PC-3 (cell line): ENCODE measurements at regions not wholly inside any gene's neighbourhood (a gene's known extent, or its start where the extent isn't known, plus 50 kb on each side); places are given as distances from the start of the nearest gene placed in this dataset.

Source experiments
- EZH2 ChIP-seq: fragments of 300-600 bp; sonication (generic); IDR thresholded peaks from one replicate; pipeline ENCODE4 v1.6.1; 2017; ENCODE audit warnings: antibody characterized with exemption, mild to moderate bottlenecking, low read length; ENCODE audit not compliant: unreplicated experiment
- EZH2phosphoT487 ChIP-seq: fragments of 300-600 bp; sonication (generic); IDR thresholded peaks from 2 replicates; pipeline ENCODE4 v1.6.1; 2018; ENCODE audit warnings: mild to moderate bottlenecking, antibody characterized with exemption, low read length, borderline replicate concordance
- TF ChIP-seq, protein P1 (sequence below): fragments of 300-600 bp; sonication (generic); conservative IDR thresholded peaks from 2 replicates; pipeline ENCODE4 v1.5.1; 2017; ENCODE audit warnings: antibody characterized with exemption, low read depth, mild to moderate bottlenecking, low read length

- TF ChIP-seq EZH2phosphoT487 (no peak), EZH2 (no peak)
- TF ChIP-seq, protein P1, sequence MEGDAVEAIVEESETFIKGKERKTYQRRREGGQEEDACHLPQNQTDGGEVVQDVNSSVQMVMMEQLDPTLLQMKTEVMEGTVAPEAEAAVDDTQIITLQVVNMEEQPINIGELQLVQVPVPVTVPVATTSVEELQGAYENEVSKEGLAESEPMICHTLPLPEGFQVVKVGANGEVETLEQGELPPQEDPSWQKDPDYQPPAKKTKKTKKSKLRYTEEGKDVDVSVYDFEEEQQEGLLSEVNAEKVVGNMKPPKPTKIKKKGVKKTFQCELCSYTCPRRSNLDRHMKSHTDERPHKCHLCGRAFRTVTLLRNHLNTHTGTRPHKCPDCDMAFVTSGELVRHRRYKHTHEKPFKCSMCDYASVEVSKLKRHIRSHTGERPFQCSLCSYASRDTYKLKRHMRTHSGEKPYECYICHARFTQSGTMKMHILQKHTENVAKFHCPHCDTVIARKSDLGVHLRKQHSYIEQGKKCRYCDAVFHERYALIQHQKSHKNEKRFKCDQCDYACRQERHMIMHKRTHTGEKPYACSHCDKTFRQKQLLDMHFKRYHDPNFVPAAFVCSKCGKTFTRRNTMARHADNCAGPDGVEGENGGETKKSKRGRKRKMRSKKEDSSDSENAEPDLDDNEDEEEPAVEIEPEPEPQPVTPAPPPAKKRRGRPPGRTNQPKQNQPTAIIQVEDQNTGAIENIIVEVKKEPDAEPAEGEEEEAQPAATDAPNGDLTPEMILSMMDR = no peak
These were observed 236.6 kb upstream of the MOCS1 start for GRCh38 chr6:40170856-40171255.
